ENCODE measurements at regions not wholly inside any gene's neighbourhood (a gene's known extent, or its start where the extent isn't known, plus 50 kb on each side); places are given as distances from the start of the nearest gene placed in this dataset.
A peak's percentile ranks its signal among the peaks of the same experiment; 100 is the strongest.

GRCh38 chr5:167554564-167555290 is 736.7 kb upstream of the WWC1 start:
- DNase-seq, result peak in 2 of 58 donors; percentile 14 to 26

GRCh38 chr5:167555565-167556166 is 735.8 kb upstream of the WWC1 start:
- DNase-seq, result no peak

- no peak for DNase-seq
Observed at GRCh38 chr5:167557359-167557758, 734.1 kb upstream of the WWC1 start.

GRCh38 chr5:167561796-167562195 is 729.6 kb upstream of the WWC1 start:
- DNase-seq, result no peak

GRCh38 chr5:167564275-167564674 is 727.2 kb upstream of the WWC1 start:
- DNase-seq, result no peak

DNA sequence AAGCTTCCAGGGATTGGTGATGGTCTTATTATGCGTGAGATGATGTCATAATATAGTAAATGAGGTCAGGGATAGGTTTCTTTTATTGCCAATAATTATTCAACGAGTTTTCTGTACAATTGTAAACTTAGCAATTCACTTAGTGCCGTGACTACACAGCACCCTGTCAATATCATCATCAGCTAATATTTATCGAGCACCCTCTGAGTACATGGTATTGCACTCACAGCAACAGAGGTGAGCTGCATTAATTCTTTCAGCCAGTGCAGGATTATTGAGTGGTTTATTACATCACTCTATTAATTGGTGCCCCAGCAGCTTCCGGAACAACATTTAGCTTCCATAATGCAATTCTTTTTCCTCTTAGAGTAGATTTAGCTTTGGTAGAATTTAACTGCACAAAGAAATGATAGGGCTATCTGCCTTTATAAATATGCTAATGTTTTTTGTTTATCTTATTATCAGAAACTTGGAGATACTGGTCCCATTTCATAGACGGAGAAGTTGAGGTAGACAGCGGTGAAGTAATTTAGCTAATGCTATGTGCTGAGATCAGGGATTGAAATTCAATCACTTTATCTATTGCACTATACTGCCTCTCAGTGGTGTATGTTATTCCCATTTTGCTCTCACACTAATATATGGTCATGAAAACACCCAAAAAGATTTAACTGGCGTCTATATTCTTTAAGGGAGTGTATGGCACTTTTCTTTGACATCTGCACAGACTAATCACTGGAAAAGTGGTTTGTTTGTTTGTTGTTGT is 726.1 kb upstream of the WWC1 start:
- no peak for DNase-seq

- no peak for DNase-seq
Observed at GRCh38 chr5:167570431-167570830, 721.0 kb upstream of the WWC1 start.

- peak in 2 of 58 donors; percentile 7 to 8 for DNase-seq
Observed at GRCh38 chr5:167571824-167572223, 719.6 kb upstream of the WWC1 start.

DNA sequence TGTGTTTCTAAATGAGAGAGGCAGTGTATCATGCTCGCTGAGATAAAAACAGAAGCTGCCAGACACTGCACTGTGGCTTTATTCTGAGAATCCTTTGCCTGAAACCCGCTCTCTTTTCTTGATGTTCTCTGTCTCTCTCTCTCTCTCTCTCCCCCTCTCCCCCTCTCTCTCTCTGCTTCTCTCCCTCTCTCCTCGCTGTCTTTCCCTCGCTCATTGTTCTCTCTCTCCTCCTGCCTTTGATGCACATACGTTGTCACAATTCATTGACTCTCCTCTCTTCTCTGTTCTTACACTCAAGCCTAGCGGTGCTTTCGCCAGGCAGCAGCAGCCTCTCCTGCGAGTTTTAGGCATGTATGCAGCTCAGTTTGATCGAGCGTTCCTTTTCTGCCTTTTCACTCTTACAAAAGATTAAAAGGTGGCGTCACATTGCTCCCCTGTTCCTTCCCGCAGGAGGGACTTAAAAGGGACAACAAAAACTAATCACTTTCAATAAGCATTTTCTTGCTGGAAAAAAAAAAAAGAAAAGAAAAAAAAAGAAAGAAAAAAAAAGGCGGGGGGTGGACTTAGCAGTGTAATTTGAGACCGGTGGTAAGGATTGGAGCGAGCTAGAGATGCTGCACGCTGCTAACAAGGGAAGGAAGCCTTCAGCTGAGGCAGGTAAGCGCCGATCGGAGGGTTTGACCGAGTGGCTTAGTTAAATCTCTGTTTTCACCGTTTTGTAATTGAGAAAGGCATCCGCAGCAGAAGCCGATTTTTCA is 717.9 kb upstream of the WWC1 start:
- DNase-seq, result peak in 10 of 58 donors; percentile 2 to 67 (median 40)

GRCh38 chr5:167574464-167574863 is 717.0 kb upstream of the WWC1 start:
- no peak for DNase-seq

GRCh38 chr5:167575330-167575729 is 716.1 kb upstream of the WWC1 start:
- DNase-seq, result peak in 2 of 58 donors; percentile 10 to 46

DNA sequence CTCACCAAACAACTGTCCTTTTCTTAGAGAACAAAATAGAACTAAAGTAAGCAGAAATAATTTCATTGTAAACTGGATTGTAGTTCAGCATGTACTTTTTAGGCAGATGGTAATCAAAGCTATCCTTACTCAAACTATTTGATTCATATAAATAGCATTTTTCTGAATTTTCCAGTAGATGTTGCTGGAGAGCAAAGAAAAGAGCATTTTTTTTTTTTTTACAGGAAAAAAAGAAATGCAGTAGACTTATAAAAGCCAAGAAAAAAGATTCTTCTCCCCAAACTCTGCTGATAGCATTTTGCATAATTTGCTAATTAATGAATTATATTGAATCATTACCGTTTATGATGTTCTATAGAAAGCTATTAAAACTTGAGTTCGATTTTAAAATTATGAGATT is 715.3 kb upstream of the WWC1 start:
- no peak for DNase-seq

- no peak for DNase-seq
Observed at GRCh38 chr5:167576897-167577296, 714.5 kb upstream of the WWC1 start.

DNA sequence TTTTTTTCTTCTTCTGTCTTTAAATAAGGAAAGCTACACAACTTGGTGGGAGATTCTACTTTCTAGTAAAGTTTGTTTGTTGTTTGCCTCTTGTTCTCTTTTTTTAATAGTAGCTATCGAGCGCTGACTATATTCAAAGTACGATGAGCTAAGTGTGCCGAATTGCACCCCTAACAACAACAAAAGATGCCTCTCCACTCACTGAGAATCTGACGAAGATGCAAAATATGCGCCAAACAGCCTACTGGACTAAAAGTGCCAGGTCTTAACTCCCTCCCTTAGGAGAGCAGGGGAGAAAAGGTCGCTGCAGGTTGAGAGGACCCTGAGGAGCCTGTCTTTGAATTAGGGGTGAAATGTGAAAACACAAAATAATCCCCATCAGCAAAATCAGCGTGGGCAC is 713.8 kb upstream of the WWC1 start:
- no peak for DNase-seq

- no peak for DNase-seq
Observed at GRCh38 chr5:167578977-167579692, 712.3 kb upstream of the WWC1 start.

DNA sequence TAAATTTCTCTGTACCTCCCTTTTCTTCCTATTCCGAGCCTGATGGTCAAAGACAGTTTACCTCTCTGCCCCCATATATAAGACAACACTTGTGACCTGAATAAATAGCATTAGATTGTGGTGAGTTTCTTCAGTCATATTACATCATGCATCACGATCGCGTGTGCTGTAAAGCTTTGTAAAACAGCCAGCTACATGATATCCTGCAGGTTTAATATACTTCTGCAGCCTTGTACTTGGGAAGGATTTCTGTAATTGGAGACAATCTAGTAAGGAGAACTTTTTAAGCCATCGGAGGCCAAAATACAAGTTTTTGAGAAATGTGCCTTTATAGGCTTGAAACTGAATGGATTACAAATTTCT is 711.8 kb upstream of the WWC1 start:
- DNase-seq, result no peak

DNA sequence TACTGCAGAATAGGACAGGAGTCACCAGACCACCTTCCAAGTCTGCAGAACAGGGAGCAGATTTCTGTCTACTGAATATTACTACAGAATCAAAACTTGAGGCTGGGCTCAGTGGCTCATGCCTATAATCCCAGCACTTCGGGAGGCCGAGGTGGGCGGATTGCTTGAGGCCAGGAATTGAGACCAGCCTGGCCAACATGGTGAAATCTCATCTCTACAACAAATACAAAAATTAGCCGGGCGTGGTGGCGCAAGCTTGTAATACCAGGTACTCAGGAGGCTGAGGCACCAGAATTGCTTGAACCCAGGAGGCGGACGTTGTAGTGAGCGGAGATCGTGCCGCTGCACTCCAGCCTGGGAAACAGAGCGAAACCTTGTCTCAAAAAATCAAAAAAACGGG is 710.8 kb upstream of the WWC1 start:
- DNase-seq, result no peak

- no peak for DNase-seq
Observed at GRCh38 chr5:167582283-167582682, 709.2 kb upstream of the WWC1 start.

DNA sequence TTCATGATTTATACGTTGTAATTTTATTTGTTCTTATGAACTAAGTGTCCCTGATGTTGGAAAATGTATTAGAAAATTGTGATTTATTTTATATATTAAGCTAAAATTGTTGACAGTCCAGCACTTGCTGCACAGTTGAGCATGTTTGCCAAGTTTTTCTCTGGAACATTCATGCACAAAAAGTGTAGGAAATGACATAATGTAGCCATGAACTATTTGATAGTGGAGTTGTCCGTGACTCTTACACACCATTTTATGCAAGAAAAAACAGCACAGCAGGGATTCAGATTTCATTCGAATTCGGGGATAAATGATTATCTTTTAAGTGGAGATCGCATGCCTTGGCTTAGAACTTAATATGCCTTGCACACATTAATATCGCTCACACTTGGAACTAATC is 708.6 kb upstream of the WWC1 start:
- DNase-seq, result no peak

DNA sequence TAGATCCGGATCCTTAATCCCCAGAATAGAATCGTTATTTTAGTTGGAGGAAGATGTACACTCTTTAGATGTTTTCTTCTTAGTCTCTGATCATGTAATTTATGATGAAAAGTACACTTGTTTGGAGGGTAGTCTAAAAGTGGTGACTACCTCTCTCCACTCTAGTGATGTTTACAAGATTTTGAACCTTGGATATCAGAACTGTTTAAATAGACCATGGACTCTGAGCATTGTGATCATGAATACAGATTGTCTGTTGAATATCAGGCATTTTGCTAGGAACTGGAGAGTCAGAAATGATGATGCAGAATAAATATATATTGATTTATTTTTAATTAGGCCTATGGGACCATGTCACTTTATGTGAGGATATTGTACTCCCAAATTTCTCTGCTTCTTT is 706.3 kb upstream of the WWC1 start:
- DNase-seq, result no peak

DNA sequence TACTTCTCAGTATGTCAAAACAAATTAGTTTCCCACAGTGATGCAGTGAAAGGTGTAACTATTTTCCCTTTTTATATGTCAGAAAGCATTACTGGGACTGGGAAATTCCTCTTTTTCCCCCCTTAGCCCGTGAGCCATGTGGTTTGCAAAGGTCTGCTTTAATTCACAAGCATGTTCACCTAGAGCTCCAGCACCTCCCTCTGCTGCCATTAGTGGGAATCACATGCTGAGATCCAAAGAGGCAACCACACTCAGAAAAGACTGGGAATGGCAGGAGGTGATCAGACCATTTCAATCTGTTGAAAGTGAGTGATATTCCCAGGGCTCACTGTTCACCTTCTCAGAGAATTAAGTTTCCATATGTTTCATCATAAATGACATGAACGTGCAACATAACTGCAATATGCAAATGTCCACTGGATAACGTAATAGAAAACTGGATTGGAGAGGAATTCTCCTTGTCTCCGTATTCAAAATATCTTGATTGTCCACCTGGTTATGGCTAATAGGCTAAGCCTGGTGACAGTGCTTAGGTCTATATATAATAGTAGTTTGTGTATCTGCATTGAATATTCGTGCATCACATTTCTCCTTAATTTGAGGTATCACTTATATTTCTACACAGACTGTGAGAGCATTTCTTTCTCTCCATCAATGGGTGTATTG is 703.5 kb upstream of the WWC1 start:
- peak in 1 of 58 donors; percentile 2 for DNase-seq
